Pons (tissue), 1 donor: ENCODE measurements at regions not wholly inside any gene's neighbourhood (a gene's known extent, or its start where the extent isn't known, plus 50 kb on each side); places are given as distances from the start of the nearest gene placed in this dataset.

ENCODE experiments used
- DNase-seq: peaks from one replicate; pipeline ENCODE4 v3.0.0-alpha.2; 2016; ENCODE audit warnings: low spot score

- DNase-seq, result no peak
Measured at GRCh38 chr11:112822478-112823274, 138.5 kb upstream of the NCAM1 start.

- DNase-seq, result no peak
Measured at GRCh38 chr11:112826026-112826425, 135.2 kb upstream of the NCAM1 start.

- DNase-seq, result no peak
Measured at GRCh38 chr11:112826788-112827187, 134.4 kb upstream of the NCAM1 start.

- DNase-seq, result no peak
Measured at GRCh38 chr11:112828421-112828820, 132.8 kb upstream of the NCAM1 start.

DNA sequence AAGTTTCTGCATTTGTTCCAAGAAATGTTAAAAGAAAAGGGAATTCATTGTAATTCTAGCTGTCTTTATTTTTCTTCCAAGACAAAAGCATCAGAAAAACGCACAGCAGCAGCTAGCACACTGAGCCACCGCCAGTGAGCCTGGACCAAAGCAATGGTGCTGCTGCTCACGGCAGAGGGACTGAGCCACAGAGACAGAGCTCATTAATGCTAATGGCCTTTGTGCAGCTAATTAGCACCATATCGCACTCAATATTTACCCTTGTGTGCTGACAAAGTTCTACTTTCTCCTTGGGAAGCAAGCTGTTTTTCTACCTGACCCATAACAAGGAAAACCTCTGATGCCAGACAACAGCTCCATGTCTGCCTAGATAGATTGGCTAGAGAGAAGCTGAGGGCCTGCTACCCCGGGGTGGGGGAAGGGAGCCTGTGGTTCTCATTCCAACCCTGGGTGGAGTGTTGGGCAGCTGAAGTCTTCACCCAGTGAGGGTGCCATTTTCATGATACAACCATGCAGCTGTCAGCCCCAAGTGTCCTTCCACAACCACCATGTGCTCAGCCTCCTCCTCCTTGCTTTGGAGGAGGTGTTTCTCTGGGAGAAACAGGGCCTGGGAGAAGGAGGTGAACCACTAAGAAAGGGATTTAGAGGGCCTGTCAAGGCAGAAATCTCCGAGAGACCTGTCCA is 131.1 kb upstream of the NCAM1 start:
- DNase-seq, result no peak

DNA sequence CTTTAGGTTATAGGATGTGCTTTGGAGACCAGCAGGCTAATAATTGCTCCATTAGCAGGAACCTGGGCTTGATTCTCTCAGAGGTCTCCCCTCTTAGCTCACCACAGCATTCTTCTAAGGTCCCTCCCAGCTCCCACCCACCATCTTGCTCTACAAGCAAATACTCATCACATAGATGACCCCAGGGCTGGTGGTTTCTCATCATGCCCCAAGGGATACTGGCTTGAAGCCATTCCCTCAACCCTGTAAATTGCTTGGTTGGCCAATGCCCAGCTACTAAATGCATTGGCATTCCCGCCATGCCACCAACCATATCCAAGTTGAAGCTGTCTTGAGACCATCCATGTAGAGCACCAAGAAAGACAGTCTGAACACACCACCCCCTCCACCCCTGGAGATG is 130.2 kb upstream of the NCAM1 start:
- no peak for DNase-seq

GRCh38 chr11:112831969-112832766 is 129.1 kb upstream of the NCAM1 start:
- DNase-seq, result no peak

GRCh38 chr11:112834277-112834755 is 126.9 kb upstream of the NCAM1 start:
- DNase-seq, result peak; percentile 83

- no peak for DNase-seq
Measured at GRCh38 chr11:112835591-112836255, 125.5 kb upstream of the NCAM1 start.

GRCh38 chr11:112836256-112836602 is 125.0 kb upstream of the NCAM1 start:
- no peak for DNase-seq

DNA sequence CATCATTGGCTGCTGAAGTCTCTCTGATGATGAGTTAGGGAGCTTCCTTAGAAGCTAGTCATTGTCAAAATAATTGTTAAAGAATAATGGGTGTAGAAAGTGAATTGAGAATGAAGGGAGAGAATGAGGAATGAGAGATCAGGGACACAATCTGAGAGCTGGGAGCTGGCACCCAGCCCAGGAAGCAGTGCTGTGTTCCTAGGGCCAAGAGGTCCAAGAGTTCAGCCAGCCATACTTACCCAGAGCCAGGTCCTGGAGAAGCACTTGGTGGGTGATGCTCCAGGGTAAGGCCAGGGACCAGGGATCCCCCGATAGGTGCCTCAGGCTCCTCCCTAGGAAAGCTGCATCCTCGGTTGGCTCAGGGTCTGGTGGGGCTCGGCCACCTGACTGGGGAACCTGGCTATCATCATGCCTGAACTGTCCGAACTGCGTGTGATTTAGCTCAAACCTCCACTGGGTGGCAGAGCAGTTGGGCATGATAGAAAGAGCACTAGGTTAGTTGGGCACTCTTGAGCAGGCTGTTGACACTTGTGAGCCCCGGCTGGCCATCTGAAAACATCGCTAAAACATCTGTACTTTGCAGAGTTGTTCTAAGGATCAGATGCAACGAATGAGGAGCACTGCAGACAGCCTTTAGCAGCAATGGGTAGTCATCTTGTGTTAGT is 123.9 kb upstream of the NCAM1 start:
- peak; percentile 89 for DNase-seq

GRCh38 chr11:112839051-112839450 is 122.2 kb upstream of the NCAM1 start:
- DNase-seq, result no peak

- DNase-seq, result no peak
Measured at GRCh38 chr11:112841729-112842128, 119.5 kb upstream of the NCAM1 start.

DNA sequence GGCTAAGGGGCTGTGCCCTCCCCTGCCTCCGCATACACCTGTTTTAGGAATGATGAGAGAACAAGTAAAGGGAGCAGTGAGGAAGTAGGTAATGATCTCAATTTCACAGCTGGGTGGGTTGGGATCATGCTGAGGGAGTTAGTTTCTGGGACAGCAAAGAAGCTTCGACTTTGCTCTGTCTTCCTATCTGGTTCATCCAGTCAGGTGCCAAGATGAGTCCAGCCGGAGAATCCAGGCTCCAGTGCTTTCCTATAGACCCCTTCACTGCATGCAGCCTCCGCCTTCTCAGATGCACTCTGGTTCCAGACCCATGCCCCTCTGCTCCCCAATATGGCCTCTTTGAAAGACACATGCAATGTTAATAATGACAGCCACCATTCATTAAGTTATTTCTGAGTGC is 119.1 kb upstream of the NCAM1 start:
- no peak for DNase-seq

DNA sequence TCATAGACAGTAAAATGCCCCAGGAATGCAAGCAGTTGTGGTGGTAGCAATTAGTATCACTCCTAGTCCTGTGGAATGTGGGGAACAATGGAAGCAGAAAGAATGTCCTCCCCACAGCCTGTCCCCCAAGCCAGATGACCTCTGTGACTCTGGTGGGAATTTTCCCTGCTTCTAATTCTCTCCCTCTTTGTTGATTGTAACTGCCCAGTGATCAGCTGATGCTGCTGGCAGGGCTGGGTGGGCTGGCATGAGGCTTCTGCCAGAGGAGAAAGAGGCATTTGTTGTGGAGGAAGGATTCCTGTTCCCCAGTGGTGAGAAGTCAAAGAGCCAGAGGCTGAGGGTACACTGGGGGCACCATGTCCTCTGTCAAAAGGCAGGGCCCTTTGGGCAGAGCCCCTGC is 116.7 kb upstream of the NCAM1 start:
- peak; percentile 98 for DNase-seq

GRCh38 chr11:112847568-112847967 is 113.7 kb upstream of the NCAM1 start:
- no peak for DNase-seq

DNA sequence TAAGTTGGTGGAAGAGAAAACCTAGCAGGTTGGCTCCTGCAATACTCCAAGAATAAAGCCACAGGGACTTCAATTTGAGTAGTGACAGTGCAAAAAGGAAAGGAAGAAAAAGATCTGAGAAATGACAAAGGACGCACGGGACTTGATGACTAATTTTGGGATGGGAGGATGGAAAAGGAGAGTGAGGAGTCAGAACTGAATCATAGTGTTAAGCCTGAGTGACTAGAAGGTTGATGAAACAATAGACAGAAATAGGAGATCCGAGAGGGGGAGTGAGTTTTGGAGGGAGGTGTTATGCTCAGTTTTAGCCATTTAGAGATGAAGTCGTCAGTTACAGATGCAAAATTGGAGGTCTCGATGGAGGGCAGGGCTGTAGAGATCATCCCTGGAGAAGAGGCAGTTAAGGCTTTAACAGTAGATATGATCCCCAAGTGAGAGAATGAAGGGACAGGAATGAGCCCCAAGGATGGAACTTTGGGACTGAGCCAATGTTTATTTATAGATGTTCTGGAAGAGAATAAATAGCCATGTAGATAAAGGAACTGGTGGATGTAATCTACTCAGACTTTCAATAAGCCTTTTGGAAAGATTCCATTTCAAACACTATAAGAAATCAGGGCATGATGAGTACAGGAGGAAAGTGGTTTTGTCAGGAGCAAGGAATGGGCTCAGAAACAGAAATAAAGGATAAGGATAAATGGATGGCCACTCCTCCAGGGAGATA is 108.9 kb upstream of the NCAM1 start:
- no peak for DNase-seq

DNA sequence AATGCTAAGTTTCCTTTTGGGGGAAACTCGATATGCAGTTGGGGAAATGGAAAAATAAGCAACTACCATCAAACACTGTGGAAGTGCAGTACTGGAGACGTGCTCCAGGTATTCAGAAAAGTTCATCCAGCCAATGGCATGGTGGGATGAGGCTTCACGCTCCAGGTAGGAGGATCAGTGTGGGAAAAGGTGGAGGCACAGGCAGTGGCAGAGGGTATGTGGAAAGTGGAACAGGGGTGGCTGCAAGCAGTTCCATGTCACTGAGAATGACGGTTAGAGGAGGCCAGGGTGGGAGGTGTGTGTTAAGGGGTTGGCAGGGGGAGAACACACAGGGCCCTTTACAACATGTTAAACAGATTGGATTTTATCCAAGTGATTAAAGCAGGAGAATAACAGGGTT is 105.1 kb upstream of the NCAM1 start:
- DNase-seq, result no peak

GRCh38 chr11:112856591-112856990 is 104.6 kb upstream of the NCAM1 start:
- no peak for DNase-seq

GRCh38 chr11:112858289-112859023 is 102.8 kb upstream of the NCAM1 start:
- no peak for DNase-seq
